ENCODE measurements at regions not wholly inside any gene's neighbourhood (a gene's known extent, or its start where the extent isn't known, plus 50 kb on each side); places are given as distances from the start of the nearest gene placed in this dataset.

- TF ChIP-seq CTCF (IDR thresholded peaks at IDR 0.05) (no peak), POLR2A (IDR thresholded peaks at IDR 0.05) (no peak)
Measured at GRCh38 chr13:81757348-81757970, 1416.5 kb upstream of the SPRY2 start.

All from gastroesophageal sphincter (tissue), 3 donors.